Testis (tissue), 2 donors: ENCODE measurements at regions not wholly inside any gene's neighbourhood (a gene's known extent, or its start where the extent isn't known, plus 50 kb on each side); places are given as distances from the start of the nearest gene placed in this dataset.

Source experiments
- CTCF ChIP-seq, 3 experiments: fragments of 450-650 bp in 2 of 3; fragments of 200-600 bp in 1 of 3; sonication (generic) in 1 of 3; IDR thresholded peaks; one replicate each; pipeline ENCODE4 v1.5.1; 2016 to 2019; ENCODE audit warnings: antibody characterized with exemption in 3 of 3, mild to moderate bottlenecking in 2 of 3, moderate library complexity in 1 of 3
- POLR2A ChIP-seq: fragments of 450-650 bp; IDR thresholded peaks from one replicate; pipeline ENCODE4 v1.6.1; 2017; ENCODE audit warnings: antibody characterized with exemption, mild to moderate bottlenecking, moderate library complexity

- TF ChIP-seq CTCF (IDR thresholded peaks at IDR 0.05) (no peak), POLR2A (no peak)
These were observed 234.9 kb upstream of the SESN3 start for GRCh38 chr11:95465887-95466286.
